ENCODE measurements at regions not wholly inside any gene's neighbourhood (a gene's known extent, or its start where the extent isn't known, plus 50 kb on each side); places are given as distances from the start of the nearest gene placed in this dataset.

DNA sequence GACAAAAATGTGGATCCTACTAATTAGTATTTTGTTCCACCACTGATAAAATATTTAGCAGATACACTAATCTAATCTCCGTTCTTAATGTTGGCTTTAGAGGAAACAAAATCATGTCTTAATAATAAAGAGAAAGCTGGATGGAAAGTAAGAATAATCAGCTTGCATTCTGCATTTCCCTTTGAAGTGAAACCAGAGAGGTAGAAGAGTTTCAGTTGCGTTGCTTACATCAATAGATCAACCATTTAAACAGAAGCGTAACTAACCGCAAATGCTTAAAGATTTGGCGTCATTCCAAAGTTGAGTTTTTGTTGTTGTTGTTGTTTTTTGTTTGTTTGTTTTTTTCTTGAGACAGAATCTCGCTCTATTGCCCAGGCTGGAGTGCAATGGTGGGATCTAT, 168.9 kb downstream of the TRIML1 start:
- TF ChIP-seq POLR2AphosphoS5 (IDR thresholded peaks at IDR 0.05; ENCODE audit: low read depth, low read length) (no peak), FOXP2 (optimal IDR thresholded peaks at IDR 0.05; ENCODE audit: borderline replicate concordance, extremely low read depth, extremely low read length, insufficient read depth) (no peak), SIN3A (IDR thresholded peaks at IDR 0.05; ENCODE audit: borderline replicate concordance, insufficient read depth, low read length) (no peak), REST (IDR thresholded peaks at IDR 0.05; ENCODE audit: insufficient read depth in 1 of 2, low read depth in 2 of 2, low read length in 2 of 2) (no peak), TAF1 (IDR thresholded peaks at IDR 0.05; ENCODE audit: borderline replicate concordance, insufficient read depth, low read length) (no peak)

- no peak for TF ChIP-seq SIN3A (IDR thresholded peaks at IDR 0.05; ENCODE audit: borderline replicate concordance, insufficient read depth, low read length)
- TF ChIP-seq POLR2AphosphoS5 (IDR thresholded peaks at IDR 0.05; ENCODE audit: low read depth, low read length) = no peak
- TF ChIP-seq FOXP2 (optimal IDR thresholded peaks at IDR 0.05; ENCODE audit: borderline replicate concordance, extremely low read depth, extremely low read length, insufficient read depth) = no peak
- TF ChIP-seq REST (IDR thresholded peaks at IDR 0.05; ENCODE audit: insufficient read depth in 1 of 2, low read depth in 2 of 2, low read length in 2 of 2) = no peak
- no peak for TF ChIP-seq TAF1 (IDR thresholded peaks at IDR 0.05; ENCODE audit: borderline replicate concordance, insufficient read depth, low read length)
Measured at GRCh38 chr4:188316391-188316790, 177.2 kb downstream of the TRIML1 start.

DNA sequence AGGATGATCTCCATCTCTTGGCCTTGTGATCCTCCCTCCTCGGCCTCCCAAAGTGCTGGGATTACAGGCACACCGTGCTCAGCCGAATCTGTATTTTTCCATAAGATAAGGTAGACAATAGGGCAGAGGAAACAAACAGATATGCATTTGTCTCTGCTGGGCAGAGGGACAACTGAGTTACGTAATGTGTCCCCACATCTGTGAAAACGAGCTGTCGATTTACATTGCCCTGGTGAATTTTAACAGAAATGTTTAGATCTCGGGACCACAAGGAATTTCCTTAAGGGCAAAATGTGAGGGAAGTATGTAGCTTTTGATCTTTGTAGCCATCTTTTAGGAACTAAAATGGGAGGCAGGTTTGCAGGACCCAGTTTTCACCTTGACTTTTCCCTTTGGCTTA, 189.7 kb downstream of the TRIML1 start:
- TF ChIP-seq TAF1 (IDR thresholded peaks at IDR 0.05; ENCODE audit: borderline replicate concordance, insufficient read depth, low read length) (no peak), POLR2AphosphoS5 (IDR thresholded peaks at IDR 0.05; ENCODE audit: low read depth, low read length) (no peak), REST (IDR thresholded peaks at IDR 0.05; ENCODE audit: insufficient read depth in 1 of 2, low read depth in 2 of 2, low read length in 2 of 2) (no peak), FOXP2 (optimal IDR thresholded peaks at IDR 0.05; ENCODE audit: borderline replicate concordance, extremely low read depth, extremely low read length, insufficient read depth) (no peak), SIN3A (IDR thresholded peaks at IDR 0.05; ENCODE audit: borderline replicate concordance, insufficient read depth, low read length) (no peak)

DNA sequence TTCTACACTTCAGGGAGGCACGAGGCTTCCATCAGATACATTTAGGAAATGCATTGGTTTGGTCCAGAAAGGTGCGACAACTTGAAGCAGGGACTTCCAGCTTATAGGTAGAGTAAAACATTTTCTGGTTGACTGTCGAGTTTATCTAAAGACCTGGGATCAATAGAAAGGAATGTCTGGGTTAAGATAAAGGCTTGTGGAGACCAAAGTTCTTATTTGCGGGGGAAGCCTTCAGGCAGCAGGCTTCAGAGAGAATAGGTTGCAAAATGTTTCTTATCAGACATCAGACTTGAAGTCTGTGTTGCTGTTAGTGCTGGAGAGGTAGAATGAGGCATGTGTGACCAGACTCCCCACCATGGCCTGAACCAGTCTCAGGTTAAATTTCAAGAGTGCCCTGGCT, 190.3 kb downstream of the TRIML1 start:
- TF ChIP-seq POLR2AphosphoS5 (IDR thresholded peaks at IDR 0.05; ENCODE audit: low read depth, low read length) = no peak
- no peak for TF ChIP-seq REST (IDR thresholded peaks at IDR 0.05; ENCODE audit: insufficient read depth in 1 of 2, low read depth in 2 of 2, low read length in 2 of 2)
- TF ChIP-seq FOXP2 (optimal IDR thresholded peaks at IDR 0.05; ENCODE audit: borderline replicate concordance, extremely low read depth, extremely low read length, insufficient read depth) = no peak
- TF ChIP-seq SIN3A (IDR thresholded peaks at IDR 0.05; ENCODE audit: borderline replicate concordance, insufficient read depth, low read length) = no peak

- TF ChIP-seq REST (IDR thresholded peaks at IDR 0.05; ENCODE audit: insufficient read depth in 1 of 2, low read depth in 2 of 2, low read length in 2 of 2) = no peak
- no peak for TF ChIP-seq TAF1 (IDR thresholded peaks at IDR 0.05; ENCODE audit: borderline replicate concordance, insufficient read depth, low read length)
- TF ChIP-seq SIN3A (IDR thresholded peaks at IDR 0.05; ENCODE audit: borderline replicate concordance, insufficient read depth, low read length) = no peak
- TF ChIP-seq POLR2AphosphoS5 (IDR thresholded peaks at IDR 0.05; ENCODE audit: low read depth, low read length) = no peak
- TF ChIP-seq FOXP2 (optimal IDR thresholded peaks at IDR 0.05; ENCODE audit: borderline replicate concordance, extremely low read depth, extremely low read length, insufficient read depth) = no peak
Measured at GRCh38 chr4:188332265-188332664, 193.0 kb downstream of the TRIML1 start.
